ENCODE measurements at regions not wholly inside any gene's neighbourhood (a gene's known extent, or its start where the extent isn't known, plus 50 kb on each side); places are given as distances from the start of the nearest gene placed in this dataset.
A peak's percentile ranks its signal among the peaks of the same experiment; 100 is the strongest.

DNA sequence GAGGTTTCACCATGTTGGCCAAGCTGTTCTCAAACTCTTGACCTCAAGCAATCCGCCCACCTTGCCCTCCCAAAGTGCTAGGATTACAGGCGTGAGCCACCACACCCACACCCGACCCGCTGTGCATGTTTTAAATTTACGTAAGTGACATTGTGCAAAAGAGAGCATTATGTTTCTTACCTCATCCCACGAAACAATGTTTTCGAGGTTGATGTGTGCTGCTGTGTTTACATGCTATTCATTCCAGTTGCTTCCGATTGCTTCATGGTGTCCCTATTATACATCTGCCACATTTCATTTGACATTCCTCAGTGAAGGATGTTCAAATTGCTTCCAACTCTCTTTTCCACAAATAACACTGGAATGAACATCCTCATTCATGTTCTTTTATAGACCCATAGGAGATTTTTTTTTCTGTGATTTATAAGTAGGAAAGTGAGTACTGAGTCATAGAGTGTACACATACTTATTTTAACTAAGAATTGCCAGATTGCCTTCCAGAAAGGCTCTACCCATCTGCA lies 403.9 kb upstream of the JARID2 start:
- peak; percentile 79 for DNase-seq

DNA sequence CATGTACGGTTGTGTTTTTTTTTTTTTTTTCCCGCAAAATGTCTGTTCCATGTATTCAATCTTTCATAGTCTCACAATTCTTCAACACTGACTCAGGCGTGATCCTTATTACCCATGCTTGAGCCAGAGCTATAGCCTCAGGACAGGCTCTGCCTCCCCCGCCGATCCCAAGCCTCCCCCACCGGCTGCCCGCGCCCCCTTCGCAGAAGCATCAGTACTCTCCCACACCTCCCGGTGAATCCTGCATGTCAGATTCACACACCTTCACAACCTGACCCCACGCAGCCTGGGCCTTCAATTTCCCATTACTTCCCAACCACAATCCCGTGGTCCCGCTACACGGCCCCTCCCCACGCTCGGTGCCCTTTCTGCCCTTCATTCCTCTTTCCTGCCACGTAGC lies 401.5 kb upstream of the JARID2 start:
- DNase-seq: no peak

DNA sequence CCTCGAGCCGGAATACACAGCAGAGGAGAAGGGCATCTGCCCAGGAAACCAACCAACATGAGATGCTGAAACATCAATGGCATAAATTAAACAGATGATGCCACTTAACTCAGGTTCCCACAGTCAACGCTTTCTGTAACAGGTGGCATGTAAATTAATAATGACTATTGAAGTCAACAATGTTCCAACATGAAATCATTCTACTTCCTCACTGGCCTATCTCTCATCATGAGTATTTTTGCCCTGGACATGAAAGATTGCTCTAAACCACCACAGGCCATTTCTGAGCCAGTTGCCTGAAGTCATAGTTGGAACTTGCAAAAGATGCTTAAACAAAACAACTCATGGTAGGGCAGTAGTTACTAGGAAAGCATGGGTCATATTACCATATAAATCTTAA lies 397.9 kb upstream of the JARID2 start:
- DNase-seq: no peak

DNA sequence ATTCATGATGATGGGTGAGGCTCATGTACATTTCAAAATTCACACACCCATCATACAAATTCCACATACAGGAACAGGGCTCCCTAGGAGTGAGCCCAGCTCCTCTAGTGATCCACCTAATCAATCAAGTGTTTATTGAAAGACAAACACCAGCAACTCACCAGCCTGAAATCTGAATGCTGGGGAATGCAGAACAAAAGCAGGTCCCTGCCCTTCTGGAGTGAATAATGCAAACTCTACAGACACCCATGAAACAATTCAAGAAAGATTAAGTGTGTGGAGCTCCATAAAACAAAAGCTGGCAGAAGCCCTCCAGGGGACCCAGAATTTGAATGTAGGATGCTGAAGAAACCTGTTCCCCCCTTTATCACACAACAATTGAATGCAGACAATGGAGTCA lies 396.7 kb upstream of the JARID2 start:
- DNase-seq: no peak

DNA sequence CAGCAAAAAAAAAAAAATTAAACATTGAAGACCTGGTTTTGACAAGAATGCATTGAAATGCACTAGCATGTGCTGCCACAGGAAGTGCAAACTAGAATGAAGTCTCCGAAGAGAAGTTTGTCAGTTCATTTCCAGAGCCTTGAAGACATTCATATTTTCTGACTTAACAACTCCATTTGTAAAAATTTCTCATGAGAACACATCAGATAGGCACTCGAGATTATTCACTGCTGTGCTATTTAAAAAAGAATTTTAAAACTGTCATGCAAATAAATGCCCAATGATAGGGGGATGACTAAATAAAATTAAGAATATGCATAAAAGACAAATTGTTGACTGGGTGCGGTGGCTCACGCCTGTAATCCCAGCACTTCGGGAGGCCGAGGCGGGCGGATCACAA lies 394.6 kb upstream of the JARID2 start:
- DNase-seq: no peak

DNA sequence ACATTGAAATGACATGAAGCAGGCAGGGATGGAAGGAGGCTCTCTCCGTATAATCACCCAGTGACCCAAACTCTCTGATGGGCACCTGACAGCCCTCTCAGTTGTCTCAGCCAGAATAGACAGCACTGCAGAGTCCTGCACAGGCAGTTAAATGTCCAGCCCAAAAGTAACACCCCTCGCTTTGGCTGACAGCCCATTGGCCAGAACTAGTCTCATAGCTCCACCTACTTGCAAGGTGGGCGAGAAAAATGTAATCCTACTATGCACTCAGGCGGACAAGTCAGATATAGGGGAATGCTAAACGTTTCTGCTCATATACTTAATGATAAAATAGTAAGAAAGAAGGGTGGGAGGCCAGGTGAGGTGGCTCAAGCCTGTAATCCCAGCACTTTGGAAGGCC lies 393.5 kb upstream of the JARID2 start:
- no peak for DNase-seq

DNA sequence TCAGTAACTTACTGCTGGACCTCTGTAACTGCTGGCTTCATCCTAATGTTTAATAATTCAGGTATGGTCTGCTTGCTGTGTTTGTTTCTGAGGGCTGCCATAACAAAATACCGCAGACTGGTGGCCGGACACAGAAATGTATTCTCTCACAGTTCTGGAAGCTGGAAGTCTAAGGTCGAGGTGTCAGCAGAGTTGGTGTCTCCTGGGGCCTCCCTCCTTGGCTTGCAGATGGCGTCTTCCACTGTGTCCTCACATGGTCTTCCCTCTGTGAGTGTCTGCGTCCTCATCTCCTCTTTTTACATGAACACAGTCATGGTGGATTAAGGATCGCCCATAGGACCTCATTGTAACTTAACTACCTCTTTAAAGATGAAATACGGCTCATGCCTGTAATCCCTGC lies 389.7 kb upstream of the JARID2 start:
- DNase-seq: no peak

DNA sequence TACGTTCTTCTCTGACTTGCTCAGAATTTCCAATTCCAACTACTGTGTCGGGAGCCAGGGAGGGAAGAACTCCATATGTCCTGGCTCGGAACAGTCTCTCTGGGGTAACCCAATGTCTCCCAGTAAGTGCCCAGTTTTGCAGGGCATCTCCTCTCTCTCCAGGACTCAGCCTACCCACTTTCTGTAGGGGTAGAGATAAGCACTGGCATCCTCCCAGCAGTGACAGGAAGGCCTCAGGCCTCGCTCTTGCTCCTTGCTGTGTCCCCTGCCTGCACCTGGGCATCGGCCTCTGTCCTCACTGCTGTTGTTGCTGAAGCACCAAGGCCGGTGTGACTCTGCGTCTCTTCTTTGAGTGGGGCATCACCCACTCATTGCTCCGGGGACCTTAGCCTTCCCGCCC lies 388.9 kb upstream of the JARID2 start:
- no peak for DNase-seq

DNA sequence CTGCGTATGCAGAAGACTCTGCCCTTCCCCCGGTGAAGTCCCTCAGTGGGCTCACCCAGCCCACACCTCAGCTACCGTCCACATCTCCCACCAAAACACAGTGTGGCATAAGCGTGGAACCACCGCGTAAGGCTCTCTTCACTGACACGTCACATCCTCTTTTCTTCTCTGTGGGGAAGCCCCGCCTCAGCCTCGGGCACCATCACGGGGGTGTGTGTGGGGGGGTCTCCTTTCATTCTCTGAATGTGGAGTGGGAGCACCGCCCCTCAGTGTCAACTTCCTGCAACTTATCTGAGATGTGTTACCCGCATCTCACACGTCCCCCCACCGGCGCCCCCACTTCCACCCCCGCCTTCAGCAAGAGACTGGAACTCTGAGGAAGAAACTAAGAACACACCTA lies 388.4 kb upstream of the JARID2 start:
- peak; percentile 29 for DNase-seq

DNA sequence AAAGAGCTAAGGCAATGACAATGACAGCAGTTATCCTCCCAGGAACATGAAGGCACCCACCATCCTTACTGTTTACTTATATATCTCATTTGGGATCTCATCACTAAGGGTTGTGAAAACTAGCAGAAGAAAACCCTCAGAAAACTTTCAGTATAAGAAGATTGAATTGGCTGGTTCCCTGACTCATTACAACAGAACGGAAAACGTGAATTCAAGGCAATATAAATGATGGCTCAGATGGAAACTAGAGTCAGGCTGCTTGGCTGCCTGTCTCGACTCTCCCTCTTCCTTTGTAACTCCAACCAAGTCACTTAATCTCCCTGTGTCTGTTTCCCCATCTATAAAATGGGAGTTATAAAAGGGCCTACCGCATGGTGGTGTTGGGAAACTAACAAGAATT lies 387.1 kb upstream of the JARID2 start:
- no peak for DNase-seq

DNA sequence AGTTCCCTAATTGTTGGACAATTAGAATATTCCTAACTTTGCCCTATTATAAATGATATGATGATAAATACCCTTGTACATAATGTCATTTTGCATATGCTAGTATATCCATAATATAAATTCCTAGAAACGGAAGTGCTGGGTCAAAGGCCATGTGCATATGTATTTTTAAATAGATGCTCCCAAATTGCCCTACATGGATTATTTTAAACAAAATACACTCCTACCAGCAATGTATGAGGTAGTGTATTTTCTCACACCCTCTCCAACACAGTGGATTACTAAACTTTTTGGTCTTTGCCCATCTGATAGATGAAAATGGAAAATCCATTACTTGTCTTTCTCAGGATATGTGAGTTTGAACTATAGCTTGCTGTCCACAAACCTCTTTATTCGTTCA lies 385.1 kb upstream of the JARID2 start:
- DNase-seq: no peak

DNA sequence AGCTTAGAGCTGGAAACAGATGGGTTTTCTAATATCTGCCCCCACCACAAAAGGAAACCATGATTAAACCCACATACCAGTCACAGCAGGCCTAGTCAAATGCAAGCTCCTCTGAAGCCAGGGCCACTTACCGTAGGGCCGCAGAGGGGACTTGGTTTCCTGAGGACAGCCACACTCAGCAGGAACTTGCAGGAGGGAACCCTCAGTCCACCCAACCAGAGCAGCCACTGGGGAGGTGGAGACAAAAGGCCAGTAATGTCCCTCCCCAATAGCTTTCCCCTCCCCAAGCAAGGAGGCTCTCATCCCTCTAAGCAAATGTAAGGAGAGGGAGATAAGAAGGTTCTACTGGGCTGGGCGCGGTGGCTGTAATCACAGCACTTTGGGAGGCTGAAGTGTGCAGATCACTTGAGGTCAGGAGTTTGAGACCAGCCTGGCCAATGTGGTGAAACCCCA lies 384.4 kb upstream of the JARID2 start:
- DNase-seq: peak; percentile 33

DNA sequence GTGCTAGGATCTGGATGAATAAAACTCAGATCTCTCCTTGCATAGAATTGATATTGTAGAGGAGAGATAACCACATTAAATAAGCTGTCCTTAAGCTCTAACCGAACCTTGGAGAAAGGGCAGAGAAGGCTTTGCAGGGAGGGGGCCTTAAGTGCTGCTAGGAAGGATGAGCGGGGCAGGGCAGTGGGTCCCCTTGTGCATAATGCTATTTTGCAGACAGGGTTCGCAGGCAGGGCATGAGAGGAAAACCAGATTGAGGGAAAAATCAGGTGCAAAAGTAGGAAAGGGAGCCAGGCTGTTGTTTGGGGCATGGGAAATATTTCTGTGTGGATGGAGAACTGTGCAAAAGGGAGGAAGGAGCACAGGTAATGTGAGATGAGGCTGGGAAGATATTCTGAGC lies 383.0 kb upstream of the JARID2 start:
- no peak for DNase-seq

DNA sequence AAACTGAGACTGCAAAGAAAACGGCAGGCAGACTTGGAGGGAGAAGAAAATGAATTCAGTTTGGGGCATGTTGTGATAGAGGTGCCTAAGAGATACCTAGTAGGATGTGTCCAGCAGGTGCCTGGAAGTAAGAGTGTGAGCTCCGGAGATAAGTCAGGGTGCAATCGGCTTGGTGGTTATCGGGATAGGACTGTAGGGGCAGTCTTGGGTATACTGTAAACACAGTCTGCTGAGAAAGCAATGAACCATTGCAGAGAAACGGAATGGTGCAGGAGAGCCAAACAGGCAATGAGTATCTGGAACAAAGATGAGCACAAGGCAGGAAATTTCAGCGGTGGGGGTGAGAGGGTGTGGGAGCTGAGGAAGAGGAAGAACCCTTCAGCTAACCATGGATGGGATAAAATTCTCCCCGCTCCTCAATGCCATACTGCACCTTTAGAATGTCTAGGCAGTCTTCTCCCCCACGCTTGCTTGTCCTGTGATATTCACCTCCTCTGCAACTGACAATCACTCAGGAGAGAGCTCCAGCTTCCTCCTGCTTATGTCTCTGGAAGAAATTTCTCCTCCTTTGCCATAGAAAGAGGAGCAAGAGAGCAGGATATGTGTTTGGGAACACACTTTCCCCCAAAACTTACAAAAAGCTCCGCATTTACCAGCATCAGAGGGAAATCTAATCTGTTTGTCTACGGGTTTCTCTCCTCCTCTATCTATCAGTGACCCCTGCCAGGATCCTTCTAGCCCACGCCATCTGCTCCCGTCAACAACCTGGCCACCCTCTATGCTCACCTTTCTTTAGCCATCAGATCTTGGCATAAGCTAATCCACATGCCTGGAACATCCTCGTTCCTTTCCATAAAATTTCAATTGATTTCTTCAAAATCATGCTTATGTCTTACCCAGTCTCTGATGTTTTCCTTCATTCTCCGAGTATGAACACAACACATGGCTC lies 381.7 kb upstream of the JARID2 start:
- no peak for DNase-seq

DNA sequence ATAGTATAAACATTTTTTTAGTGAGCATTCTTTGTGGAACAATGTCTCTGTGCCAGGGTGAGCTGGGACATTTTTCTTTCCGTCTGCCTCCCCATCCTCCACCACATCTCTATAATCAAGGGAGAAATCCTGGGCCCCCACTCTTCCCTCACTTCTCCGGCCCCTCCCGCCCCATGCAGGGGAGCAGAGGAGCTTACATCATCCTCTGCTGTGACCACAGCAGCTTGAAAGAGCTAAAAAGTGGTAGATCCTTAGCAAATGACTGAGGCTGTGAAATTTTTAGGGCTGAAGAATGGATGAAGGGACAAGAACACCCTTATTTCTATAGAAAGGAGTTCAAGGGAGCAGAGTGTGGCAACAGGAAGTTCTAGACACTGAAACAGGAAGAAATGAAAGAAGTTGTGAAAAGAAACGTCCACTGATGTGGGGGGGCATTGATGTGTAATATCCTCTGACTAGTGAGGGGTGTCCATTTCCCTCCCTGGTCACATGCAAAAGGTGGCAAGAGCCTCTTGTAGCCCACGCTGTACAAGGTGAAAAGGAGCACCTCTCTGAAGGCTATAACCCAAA lies 380.3 kb upstream of the JARID2 start:
- peak; percentile 88 for DNase-seq

DNA sequence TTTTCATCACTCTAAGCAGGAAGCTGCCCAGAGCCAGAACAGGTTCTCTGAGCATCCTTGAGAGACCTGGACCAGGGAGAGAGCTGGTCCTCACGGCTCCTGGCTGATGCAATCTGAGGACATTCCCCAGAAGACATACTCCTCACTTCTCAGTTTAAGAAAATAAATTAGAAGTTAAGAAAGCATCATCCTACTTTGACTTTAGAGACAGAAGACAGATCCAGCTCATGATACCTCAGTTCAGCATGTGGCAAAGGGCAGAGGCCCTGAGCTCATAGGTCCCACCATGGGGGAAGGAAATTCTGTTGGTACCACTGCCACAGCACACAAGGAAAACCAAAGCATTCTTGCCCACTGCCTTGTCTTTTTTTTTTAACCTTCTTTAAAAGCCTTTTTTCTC lies 378.1 kb upstream of the JARID2 start:
- DNase-seq: no peak

DNA sequence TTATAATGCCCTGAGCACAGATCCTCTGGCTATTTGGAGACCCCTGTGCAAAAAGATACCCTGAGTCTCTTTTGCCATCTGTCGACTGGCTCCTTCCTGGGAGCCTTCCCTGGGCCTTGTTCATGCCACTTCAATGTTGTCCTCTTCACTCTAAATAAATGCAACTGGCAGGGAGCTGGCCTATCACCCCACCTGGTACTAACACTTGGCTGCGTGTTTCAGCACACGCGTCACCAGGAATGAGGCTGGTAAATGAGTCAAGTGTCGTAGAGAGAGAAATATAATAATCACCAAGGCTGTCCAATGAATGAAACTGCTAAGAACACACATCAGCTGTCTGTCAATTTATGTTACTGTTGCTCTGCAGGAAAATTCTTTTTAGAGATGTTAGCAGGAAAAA lies 374.6 kb upstream of the JARID2 start:
- no peak for DNase-seq

DNA sequence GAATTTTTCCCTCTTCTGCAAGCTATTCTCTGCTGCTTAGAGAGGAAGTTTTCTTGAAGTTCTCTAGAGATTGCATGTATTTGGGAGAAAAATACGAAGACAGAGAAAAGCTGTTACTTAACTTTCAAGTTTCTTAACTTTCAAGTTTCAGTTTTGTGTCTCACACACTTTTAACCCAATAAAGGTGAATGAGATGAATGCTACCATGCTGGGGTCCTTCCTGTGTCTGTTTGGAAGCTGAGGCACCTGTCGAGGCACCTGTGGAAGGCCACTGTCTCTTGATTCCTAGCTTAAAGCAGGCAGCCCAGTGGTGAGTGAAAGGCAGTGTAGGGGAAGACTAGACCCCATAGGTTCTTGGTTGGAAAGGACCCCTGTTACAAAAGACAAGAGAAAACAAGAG lies 372.8 kb upstream of the JARID2 start:
- no peak for DNase-seq

DNA sequence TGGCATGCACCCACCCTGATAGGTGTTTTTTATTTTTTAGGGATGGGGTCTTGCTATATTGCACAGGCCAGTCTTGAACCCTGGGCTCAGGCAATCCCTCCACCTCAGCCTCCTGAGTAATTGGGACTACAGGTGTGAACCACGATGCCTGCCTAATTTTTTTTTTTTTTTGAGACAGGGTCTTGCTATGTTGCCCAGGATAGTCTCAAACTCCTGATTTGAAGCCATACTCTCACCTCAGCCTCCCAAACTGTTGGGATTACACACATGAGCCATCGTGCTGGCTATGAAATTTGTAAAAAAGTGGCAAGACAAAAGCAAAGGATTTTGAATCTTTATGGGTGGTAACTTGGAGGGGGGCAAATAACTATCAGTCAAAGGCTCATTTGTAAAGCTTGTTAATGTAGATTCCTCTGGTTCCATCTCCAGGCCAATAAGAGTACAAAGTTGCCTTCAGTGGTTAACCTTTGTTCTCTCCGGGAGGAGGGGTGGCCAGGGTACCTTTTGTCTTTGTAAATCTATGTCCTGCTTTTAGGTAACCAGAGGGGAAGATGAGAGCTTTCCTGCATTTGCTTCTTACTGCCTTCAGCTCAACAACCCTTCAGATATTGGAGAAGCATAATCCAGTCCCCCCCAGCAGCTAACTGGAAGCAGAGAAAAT lies 372.0 kb upstream of the JARID2 start:
- DNase-seq: no peak

DNA sequence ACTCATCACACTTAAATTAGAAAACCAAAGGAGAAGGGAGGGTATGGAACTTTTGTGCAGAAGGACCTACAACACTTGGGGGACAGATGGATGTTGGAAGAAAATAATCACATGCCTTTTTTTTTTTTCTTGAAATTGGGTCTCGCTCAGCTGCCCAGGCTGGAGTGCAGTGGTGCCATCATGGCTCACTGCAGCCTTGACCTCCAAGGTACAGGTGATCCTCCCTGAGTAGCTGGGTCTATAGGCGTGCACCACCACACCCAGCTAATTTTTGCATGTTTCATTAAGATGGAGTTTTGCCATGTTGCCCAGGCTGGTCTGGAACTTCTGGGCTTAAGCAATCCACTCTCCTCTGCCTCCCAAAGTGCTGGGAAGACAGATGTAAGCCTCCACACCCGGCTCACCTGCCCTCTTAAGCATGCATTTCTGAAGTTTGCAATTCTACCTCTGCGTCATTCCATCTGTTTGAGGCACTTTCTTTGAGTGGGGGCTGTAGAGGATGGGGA lies 370.8 kb upstream of the JARID2 start:
- no peak for DNase-seq

DNA sequence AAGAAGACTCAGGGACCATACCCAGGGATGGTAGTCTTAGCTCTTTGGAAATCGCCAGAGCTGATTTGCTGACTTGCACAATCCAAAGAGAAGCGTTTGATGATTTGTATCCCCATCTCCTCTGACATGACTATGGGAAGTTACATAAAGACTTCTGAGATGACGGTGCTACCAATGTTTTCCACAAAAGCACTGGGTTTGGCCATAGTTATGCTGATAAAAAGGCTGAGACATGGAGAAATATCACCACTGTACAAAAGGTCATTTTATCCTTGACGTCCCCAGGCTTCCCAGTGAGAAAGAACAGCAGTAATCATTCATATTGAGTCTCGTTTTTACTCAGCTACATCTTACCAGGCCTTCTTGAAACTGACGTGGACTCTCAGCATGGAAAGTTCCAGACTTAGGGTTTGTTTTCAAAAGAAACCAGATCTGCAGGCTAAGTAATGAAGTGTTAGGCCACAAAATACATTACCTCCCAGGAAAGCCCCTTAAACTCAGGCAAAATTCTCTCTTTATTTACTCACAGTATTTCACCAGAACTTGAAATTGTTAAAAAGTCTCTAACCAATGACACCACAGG lies 370.3 kb upstream of the JARID2 start:
- DNase-seq: no peak

DNA sequence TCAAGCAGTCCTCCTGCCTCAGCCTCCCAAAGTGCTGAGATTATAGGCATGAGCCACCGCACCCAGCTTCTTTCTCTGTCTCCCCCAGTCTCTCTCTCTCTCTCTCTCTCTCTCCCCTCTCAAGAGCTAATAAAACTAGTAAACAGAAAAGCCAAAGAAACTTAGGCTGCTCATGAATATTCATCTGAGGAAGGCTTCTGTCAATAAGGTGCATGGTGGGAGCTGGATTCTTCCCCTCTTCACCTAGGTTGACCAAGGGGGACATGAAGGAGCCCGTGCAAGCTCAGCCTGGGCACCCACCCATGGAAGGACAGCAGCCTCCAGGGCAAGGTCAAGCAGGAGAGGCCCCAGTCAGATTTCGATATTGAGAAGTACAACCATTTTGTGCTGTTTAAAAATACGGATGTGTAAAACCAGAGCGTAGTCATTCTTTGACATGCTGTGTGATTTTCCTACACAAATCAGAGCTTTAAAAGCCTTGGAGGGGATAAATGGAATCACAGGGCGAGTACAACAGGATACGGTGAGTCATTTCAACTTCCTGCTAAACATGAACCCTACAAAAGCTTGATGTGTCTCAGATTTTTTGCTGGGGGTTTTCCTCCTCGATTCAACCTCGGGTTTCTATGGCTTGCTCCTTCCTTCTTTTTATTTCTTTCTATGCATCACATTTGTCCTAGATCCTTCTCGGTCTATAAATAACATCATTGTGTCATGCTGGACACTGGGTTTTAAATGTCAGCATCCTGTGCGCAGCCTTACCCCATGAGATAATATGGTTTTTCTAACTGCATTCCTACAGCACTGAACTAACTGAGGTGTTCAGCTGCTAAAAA lies 368.9 kb upstream of the JARID2 start:
- peak; percentile 91 for DNase-seq
